Calu3 (cell line): ENCODE measurements at regions not wholly inside any gene's neighbourhood (a gene's known extent, or its start where the extent isn't known, plus 50 kb on each side); places are given as distances from the start of the nearest gene placed in this dataset.

Experiments used
- BruUV-seq: library from RNA; stranded (reverse); fragments of 400-500 nt; replicated peaks from 2 replicates; lab custom pipeline; 2021; lab: Mats Ljungman, UMichigan
- CTCF ChIA-PET: fragments of 300-600 bp; sonication (Branson Sonifier 250); formaldehyde crosslinking; loops from one replicate; lab custom pipeline; 2022; ENCODE audit warnings: antibody characterized with exemption; lab: Charles Lee
- DNase-seq: peaks from one replicate; pipeline ENCODE4 v3.0.0; 2022
- H3K27ac Mint-ChIP-seq: one replicate; pipeline ENCODE4 v1.8.0; 2022; ENCODE audit warnings: mixed read lengths; ENCODE audit not compliant: unreplicated experiment
- H3K27me3 Mint-ChIP-seq: one replicate; pipeline ENCODE4 v1.8.0; 2022; ENCODE audit warnings: mixed read lengths; ENCODE audit not compliant: unreplicated experiment
- H3K36me3 Mint-ChIP-seq: one replicate; pipeline ENCODE4 v1.8.0; 2022; ENCODE audit warnings: mild to moderate bottlenecking, moderate library complexity, mixed read lengths; ENCODE audit not compliant: insufficient read depth, unreplicated experiment
- H3K4me1 Mint-ChIP-seq: one replicate; pipeline ENCODE4 v1.8.0; 2022; ENCODE audit warnings: mild to moderate bottlenecking, low read depth, mixed read lengths; ENCODE audit not compliant: unreplicated experiment
- H3K4me3 Mint-ChIP-seq: one replicate; pipeline ENCODE4 v1.8.0; 2022; ENCODE audit warnings: mild to moderate bottlenecking, low read depth, moderate library complexity, mixed read lengths; ENCODE audit not compliant: unreplicated experiment
- H3K9me3 Mint-ChIP-seq: one replicate; pipeline ENCODE4 v1.8.0; 2022; ENCODE audit warnings: low read depth, mixed read lengths; ENCODE audit not compliant: unreplicated experiment
- CTCF ChIP-seq: fragments of 200-600 bp; IDR thresholded peaks from one replicate; pipeline ENCODE4 v1.8.0; 2022; ENCODE audit warnings: antibody characterized with exemption; ENCODE audit not compliant: unreplicated experiment
- intact Hi-C: fragments of 100-400 bp; cut with micrococcal nuclease; formaldehyde crosslinking; loops from one replicate; pipeline ENCODE4 v1.10.0; 2022; ENCODE audit not compliant: unreplicated experiment

GRCh38 chr2:37551783-37552182, 119.7 kb downstream of the CDC42EP3 start:
- no peaks in the 10 kb centered on the region for H3K36me3 Mint-ChIP-seq
- peaks cover 8% of the 10 kb centered on the region for H3K4me1 Mint-ChIP-seq
- intact Hi-C loops, result no loop called here
- H3K4me3 Mint-ChIP-seq, result no peak overlapping the region
- no peaks in the 10 kb centered on the region for H3K27me3 Mint-ChIP-seq
- DNase-seq, result no peak
- no TSS peak for BruUV-seq
- CTCF ChIA-PET, result no interaction called here
- no peaks in the 10 kb centered on the region for H3K9me3 Mint-ChIP-seq
- H3K27ac Mint-ChIP-seq, result no peak overlapping the region
- TF ChIP-seq CTCF, result no peak

- no peaks in the 10 kb centered on the region for H3K27me3 Mint-ChIP-seq
- H3K36me3 Mint-ChIP-seq, result no peaks in the 10 kb centered on the region
- CTCF ChIA-PET, result no interaction called here
- H3K4me1 Mint-ChIP-seq, result peaks cover 8% of the 10 kb centered on the region
- no peak for DNase-seq
- no peak for TF ChIP-seq CTCF
- BruUV-seq, result no TSS peak
- no peak overlapping the region for H3K27ac Mint-ChIP-seq
- H3K4me3 Mint-ChIP-seq, result no peak overlapping the region
- intact Hi-C loops, result no loop called here
- H3K9me3 Mint-ChIP-seq, result no peaks in the 10 kb centered on the region
Measured at GRCh38 chr2:37552339-37552738, 119.1 kb downstream of the CDC42EP3 start.

- Mint-ChIP-seq H3K4me3 (no peak overlapping the region), H3K27ac (no peak overlapping the region), H3K27me3 (no peaks in the 10 kb centered on the region), H3K4me1 (peaks cover 8% of the 10 kb centered on the region), H3K36me3 (no peaks in the 10 kb centered on the region), H3K9me3 (no peaks in the 10 kb centered on the region)
- CTCF ChIA-PET, result interaction anchor here (0.6 kb wide), 1 partner anchor 317 kb away, joined by 5 read pairs; no protein-coding TSS in a partner anchor
- TF ChIP-seq CTCF, result no peak
- no TSS peak for BruUV-seq
- DNase-seq, result no peak
- intact Hi-C loops, result no loop called here
Measured at GRCh38 chr2:37553411-37554154, 117.9 kb downstream of the CDC42EP3 start.

- CTCF ChIA-PET, result no interaction called here
- no TSS peak for BruUV-seq
- H3K27me3 Mint-ChIP-seq, result no peaks in the 10 kb centered on the region
- H3K4me3 Mint-ChIP-seq, result no peak overlapping the region
- TF ChIP-seq CTCF, result no peak
- intact Hi-C loops, result no loop called here
- no peak overlapping the region for H3K27ac Mint-ChIP-seq
- H3K9me3 Mint-ChIP-seq, result no peaks in the 10 kb centered on the region
- no peak for DNase-seq
- H3K36me3 Mint-ChIP-seq, result no peaks in the 10 kb centered on the region
- peaks cover 8% of the 10 kb centered on the region for H3K4me1 Mint-ChIP-seq
Measured at GRCh38 chr2:37554155-37554510, 117.3 kb downstream of the CDC42EP3 start.
